NCI-H2081 treated with DMSO at 0.1 percent for 48 hours (cell line): ENCODE measurements at regions not wholly inside any gene's neighbourhood (a gene's known extent, or its start where the extent isn't known, plus 50 kb on each side); places are given as distances from the start of the nearest gene placed in this dataset.
"Not testable (repeated sequence)": the region's sequence is repeated elsewhere in the genome, so short reads cannot be mapped to it uniquely, and the experiment has no call there.

Source experiments
- DNase-seq: peaks from one replicate; lab custom pipeline; 2025; lab: John Stamatoyannopoulos, UW

DNA sequence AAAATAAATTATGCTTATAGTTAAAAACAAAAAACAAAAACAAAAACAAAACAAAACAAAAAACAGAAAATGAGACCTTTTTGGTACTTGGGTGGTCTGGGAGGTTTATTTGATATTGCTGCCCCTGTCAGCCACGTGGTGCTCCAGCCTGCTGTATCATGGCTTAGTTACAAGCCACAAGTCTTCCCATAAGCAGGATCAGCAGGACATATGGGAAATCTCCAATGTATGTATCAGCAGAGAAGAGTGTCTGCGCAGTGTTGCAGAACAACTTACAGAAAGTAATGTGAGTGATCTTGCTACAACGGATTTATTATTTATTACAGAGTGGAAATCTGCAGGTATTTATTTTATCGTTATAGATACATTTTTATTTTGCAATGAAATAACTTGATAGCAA lies 423.0 kb upstream of the TMPRSS15 start:
- DNase-seq: no peak

DNA sequence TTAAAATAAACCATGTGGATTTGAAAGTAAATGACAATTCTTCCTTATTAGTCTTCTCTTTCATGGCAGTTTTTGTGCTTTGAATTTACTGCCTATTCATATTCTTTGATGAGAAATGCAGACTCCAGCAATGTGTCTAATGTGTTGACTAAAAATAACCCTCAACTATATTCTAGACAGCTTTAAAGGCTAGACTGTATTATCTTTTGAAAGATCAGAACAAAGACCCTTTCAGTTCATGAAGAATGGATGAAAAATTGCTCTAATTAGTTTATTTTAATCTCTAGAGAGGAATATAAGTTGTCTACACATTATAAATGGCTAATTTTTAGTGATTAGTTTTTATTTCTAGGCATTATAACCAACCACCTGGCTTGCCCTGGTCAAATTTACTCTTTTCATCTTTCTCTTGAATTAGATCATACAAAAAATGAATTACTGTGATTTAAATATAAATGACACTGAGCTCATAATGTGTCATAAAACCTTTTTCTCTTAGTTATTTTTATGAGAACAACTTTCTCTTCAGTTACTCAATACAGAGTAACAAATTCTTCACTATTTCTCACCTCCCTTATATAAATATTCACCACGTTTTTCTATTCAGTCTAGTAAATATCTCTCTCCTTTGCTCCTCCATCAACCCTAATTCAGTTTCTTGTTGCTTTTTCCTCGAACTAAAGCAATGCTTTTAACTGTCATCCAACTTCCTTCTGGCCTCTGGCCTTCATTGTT lies 428.5 kb upstream of the TMPRSS15 start:
- DNase-seq: no peak

DNA sequence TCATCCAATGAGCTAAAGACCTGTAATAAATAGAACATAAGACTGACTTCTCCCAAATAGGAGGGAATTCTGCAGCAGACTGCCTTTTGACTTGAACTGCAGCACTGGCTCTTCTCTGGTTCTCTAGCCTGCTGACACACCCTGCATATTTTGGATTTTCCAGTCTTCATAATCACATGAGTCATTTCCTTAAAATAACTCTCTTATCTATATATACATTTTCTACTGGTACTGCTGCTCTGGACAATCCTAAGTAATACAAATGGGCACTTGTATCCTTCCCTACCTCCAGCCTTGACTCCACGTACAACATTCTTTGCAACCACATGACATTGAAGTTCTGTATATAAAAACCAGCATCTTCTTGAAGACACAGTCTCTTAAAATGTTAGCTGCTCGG lies 429.4 kb upstream of the TMPRSS15 start:
- no peak for DNase-seq

DNA sequence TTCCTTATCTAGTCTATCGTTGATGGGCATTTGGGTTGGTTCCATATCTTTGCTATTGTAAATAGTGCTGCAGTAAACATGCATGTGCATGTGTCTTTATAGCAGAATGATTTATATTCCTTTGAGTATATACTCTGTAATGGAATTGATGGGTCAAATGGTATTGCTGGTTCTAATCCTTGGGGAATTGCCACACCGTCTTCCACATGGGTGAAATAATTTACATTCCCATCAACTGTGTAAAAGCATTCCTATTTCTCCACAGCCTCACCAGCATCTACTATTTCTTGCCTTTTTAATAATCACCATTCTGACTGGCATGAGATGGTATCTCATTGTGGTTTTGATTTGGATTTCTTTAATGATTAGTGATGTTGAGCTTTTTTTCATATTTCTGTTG lies 430.5 kb upstream of the TMPRSS15 start:
- DNase-seq: not testable (repeated sequence)

DNA sequence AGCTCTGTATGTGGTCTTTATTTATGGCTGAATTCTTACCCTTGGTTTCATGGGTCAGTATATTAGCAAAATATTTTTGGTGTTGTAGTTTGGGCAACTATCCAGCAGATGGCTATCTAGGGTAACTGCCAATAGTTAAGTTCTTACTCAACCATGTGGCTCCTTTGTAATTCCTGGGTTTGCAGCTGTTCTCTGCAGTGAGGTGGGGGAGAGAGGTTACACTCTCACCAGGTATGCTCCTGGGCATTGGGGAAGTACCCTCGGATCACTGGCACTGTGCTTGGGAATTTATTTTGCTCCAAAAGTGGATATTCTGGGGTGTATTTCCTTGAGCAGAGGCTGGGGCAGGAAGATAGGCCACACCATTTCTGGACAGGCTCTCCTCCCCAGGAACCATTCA lies 436.7 kb upstream of the TMPRSS15 start:
- no peak for DNase-seq

DNA sequence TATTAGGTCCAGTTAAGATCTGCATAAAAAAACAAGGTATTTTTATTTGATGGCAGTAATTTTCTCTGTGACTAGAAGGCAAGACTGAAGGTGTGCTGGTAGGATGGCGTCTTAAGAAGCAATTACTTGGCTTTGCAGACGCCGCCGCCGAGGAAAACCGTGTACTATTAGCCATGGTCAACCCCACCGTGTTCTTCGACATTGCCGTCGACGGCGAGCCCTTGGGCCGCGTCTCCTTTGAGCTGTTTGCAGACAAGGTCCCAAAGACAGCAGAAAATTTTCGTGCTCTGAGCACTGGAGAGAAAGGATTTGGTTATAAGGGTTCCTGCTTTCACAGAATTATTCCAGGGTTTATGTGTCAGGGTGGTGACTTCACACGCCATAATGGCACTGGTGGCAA lies 454.0 kb upstream of the TMPRSS15 start:
- not testable (repeated sequence) for DNase-seq

DNA sequence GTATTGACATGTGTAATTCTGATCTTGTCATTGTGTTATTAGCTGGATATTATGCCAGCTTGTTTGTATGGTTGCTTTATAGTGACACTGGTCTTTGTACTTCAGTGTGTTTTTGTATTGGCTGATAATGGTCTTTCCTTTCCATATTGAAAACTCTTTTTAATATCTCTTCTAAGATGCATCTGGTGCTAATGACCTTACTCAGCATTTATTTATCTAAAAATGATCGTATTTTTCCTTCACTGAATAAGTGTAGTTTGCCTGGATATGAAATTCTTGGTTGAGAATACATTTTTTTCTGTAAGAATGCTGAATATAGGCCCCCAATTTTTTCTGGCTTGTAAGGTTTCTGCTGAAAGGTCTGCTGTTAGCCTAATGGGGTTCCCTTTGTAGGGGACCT lies 465.5 kb upstream of the TMPRSS15 start:
- DNase-seq: no peak

DNA sequence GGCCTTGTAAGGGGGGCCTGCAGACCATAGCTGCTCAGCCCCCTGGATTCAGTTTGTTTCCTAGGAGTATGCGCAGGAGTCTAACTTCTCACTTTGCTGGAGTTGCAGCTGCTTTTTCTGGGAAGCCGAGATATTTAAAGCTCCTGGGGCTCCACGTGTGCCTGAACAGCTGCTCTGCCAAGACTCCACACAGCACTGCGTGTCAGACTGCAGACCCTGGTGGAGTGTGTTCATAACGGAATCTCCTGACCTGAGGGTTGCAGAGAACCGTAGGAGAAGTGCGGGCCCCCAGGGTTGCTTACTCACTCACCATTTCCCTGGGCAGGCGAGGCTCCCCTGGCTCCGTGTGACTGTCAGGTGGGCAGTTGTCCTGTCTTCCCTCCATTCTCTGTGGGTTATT lies 474.3 kb upstream of the TMPRSS15 start:
- no peak for DNase-seq

DNA sequence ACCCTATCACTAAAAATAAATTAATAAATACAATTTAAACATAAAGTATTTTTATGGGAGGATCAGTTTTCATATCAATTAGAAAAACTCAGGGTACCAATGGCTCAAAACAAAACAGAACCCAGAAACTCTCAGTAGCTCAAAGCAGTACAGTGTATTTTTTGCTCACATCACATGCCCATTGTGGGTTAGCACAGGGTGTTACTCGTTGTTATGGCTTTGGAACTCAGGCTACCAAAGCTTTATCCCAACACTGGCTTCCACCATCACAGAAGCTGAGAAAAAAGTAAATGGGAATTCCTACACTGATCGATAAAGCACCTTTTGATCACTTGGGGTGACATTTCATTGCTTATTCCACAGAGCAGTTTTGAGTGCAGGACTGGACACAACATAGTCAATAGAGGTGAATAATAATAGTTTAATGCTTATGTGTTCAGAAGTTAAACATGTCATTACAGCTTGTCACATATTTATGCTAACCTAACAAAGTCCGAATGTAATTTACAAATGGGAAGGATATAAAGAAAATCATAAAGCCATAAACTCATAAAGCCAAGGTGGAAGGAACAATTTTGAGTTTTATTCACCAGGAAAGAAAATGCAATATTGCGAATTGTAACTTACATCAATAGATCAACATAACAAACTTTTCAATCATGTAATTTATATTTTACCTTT lies 484.5 kb upstream of the TMPRSS15 start:
- no peak for DNase-seq

DNA sequence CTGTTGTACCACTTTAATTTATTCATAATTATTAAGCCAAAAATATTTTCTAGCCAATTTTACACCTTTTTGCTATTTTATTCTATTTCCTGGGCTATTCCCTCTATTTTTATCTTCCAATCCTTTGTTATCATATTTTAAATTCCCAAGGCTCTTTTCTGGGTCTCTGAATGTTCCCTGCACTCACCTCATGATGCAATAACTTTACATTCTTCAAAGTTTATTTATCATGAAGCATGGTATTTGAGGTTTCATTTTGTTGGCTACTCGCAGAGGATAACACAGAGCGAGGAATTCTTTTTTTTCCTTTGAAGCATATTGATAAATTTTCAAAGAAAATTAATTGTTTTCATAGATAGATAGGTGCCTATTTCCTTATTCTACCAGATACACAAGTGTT lies 489.8 kb upstream of the TMPRSS15 start:
- DNase-seq: no peak

DNA sequence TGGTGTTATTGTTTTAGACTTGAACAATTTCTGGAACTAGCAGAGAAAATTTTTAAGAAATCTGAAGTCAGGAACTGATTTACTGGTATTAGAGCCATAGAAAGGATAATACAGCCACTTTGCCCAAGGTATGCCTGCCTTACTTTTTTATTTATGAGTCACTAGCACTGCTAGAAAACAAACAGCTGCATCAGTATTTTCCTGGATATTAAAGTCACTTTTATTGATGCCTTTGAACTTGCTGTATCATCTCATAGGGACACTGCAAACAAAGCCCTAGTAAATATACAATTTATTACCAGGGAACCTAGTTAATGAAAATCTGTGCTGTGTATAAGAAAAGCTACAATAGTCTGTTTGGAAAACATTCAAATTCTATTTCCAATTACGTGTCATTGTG lies 490.8 kb upstream of the TMPRSS15 start:
- no peak for DNase-seq

DNA sequence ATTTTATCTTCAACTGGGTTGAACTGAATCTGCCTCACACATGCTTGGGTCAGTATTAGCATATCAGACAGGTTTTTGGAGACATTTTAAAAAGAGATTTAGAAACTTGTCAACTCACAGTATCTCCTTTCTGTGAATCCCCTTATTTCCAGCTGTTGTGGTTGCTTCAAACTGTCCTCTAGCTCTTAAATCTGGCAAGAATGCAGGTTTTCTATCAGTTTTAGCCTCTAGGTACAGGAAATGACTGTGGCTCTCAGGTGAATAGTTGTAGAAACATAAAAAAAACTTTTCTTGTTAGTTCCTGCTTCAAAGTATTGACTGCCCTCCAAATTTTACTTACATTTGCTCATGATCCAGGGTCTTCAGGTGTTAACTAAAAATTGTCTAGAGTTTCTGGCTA lies 495.7 kb upstream of the TMPRSS15 start:
- DNase-seq: no peak

DNA sequence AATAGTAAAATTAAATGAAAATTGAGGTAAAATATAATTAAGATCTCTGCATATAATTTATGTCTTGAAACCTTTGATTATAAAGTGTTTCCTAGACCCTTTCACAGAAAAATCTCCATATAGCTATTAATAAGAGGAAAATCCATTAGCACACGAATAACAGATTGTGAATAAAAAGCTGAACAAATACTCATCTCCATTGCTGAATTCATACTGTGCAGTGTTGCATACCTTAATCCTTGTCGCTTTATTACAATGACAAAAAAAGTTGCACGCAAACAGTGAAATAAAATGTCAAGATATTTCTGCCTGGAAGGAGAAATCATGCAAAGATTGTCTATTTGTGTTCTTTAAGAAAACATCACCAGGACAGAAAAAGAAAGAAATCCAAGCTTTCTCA lies 499.1 kb upstream of the TMPRSS15 start:
- no peak for DNase-seq

DNA sequence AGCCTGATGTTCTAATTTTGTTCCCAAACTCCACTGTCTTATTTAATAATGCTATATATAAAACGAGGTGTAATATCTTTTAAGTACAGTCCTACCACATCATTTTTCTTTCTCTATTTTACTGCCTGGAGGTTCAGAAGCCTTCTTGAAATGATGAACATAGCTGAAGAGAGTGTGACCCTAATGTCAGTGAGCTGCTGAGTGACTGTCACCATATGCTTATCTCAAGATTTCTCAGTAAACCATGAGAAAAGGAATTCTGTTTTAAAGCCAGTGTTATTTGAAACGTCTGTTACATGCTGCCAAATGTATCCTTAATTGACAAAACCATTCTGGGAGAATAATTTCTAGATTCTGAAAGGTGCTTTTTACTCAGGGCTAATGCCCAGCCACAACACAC lies 503.5 kb upstream of the TMPRSS15 start:
- DNase-seq: no peak

DNA sequence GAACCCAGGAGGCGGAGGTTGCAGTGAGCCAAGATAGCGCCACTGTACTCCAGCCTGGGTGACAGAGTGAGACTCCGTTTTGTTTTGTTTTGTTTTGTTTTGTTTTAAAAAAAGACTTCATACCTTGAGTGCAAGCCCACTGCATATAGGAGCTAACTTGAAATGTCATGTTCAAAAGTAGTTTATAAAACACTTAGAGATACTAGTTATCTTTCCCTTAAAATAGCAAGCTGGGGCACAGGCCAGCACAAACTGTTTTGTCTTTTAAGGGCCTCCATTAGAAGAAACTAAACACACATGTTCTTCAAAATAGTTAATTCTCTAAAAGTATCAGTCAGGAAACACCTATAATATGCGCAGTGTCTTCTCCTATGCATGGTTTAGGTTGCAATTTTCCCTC lies 505.1 kb upstream of the TMPRSS15 start:
- DNase-seq: no peak

DNA sequence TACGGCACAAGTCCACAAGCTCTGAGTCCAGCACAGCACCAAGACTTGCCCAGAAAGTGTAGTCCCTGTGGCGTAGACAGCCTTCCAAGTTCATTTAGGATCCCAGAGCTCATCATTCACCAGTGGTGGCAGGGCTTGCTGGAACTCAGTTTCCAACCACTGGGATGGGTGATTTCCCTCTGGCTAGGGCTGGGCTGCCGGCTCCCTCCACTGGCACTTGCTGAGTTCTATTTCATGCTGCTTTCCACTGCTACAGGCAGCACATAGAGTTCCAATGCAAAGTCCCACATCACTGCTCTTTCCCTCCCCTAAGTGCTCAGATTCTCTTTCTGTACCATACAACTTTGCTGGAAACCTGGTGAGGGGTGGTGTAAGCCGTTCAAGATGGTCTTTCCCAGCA lies 510.3 kb upstream of the TMPRSS15 start:
- DNase-seq: no peak

DNA sequence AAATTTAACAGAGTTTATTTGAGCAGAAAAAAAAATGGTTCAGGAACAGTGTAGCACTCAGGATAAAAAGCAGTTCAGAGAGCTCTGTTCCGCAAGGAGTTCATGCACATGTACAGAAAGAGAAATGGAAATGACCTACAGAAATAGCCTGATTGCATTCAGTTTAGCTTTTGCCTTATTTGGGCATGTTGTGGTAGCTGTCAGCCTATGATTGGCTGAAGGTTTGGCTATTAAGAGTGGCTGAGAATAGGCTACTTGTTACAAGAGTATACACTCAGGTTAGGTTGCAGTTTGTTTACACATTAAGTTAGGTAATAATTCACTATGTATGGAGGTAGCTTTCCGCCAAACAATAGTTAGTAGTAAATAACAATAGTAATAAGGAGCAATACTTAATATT lies 511.0 kb upstream of the TMPRSS15 start:
- DNase-seq: no peak

DNA sequence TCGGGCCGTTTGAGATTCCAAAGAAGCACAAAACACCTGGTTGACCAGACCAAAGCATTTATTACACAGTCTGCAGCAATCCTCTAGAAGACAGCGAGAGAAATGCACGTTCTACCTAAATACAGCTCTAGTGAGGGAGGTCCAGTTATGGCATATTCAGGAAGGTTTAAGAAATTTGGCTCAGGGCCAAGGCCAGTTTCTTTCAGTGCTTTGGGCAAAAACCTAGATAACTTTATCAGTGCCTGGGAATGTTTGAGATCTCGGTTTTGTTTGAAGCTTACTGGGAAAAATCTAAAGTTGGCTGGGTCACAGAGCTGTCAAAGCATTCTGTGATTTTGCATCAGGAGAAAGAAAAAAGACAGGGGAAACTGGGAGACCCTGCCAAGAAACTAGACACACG lies 514.0 kb upstream of the TMPRSS15 start:
- DNase-seq: no peak

DNA sequence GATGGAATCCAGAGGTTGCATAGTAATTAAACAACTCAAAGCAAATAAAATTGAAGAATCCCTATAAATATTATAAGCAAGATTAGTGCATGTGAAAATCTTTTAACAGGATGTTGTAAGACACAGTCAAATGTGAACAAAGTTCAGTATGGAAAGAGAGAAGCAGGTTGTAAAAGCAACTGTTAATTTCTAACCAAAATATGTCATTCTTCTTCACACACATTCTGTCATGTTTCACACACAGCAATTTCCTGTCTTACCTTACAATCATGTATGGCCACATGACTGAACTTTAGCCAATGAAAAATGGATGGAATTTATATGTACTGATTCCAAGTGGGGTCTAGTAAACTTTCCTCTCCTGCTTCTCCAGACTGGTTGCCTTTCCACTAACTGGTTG lies 527.7 kb upstream of the TMPRSS15 start:
- no peak for DNase-seq

DNA sequence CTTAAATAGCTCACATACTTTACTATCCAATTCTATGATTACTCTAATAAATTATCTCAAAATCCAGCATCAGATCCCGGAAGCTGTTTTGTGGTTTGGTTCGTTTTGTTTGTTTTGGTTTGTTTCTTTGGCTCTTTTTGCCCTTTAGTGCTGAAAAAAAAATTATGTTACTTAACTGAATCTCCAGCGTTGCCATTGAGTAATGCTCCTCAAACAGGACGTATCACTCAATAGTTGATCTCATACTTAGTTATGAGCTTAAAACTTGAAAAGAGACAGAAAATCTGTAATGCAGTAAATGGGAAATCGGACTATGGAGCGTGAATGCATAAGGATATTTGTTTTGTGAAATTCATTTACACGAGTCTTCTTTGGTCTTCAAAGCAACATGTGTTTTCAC lies 533.8 kb upstream of the TMPRSS15 start:
- no peak for DNase-seq

DNA sequence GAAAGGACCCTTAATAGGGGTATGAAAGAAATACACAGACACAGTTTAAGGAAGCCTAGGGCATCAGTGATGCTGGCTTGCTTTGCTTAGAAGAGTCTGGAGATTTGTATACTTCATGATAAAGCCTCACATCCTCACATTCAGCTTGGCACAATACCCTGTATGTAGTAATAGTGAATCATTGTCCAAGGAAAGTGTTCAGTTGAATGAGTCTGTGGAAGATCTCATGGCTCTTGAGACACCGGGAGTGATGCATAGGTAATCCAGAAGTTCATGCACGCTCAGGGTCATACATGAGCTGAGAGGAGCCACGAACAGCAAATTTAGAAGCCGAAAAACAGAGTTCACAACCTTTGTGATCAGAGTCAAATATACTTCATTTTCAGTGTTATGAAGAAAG lies 537.2 kb upstream of the TMPRSS15 start:
- DNase-seq: no peak

DNA sequence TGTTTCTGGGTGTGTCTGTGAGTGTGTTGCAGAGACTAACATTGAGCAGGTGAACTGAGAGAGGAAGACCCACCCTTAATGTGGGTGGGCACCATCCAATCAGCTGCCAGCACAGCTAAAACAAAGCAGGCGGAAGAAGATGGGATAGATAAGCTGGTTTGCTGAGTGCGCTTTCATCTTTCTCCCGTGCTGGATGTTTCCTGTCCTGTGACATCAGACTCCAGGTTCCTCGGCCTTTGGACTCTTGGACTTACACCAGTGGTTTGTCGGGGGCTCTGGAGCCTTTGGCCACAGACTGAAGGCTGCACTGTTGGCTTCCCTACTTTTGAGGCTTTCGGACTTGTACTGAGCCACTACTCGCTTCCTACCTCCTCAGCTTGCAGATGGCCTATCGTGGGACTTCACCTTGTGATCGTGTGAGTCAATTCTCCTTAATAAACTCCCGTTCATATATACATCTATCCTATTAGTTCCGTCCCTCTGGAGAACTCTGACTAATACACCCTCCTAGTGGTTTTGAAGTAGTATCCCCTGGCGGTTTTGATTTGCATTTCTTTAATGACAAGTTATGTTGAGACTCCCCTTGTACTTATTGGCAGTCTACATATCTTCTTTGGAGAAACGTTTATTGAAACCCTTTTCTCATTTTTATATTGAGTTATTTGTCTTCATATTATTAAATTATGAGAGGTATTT lies 546.6 kb upstream of the TMPRSS15 start:
- no peak for DNase-seq

DNA sequence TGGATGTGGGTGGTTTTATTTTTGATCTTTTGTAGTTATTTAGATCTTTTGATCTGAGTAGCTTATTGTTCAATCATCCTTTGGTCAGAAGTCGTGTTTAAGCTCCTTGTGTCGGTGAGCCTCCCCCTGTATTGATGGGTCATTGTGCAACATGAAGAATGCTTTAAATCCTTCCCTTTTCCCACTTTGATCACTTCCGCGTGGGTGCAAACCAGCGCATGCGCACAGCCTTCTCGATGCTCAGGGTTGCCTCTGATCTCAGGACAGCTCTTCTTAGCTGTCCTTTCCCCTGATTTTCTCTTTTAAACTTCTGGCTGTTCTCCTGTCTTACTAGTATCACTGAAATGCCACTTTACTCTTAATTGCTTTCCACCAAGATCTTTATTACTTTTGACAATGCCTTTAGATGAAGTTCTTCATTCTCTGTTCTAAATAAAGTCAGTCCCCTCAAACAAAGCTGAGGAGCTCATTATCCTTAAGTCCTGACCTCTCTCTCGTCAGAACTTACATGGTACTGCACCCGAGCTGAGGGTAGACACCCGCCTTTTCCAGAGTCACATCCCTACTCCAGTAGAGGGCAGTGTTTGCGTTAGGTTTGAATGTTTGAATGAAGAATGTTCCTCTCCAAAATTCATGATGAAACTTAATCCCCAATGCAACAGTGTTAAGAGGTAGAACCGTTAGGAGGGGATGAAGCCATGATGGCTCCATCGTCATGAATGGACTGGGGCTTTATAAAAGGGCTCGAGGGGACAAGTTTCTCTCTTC lies 547.9 kb upstream of the TMPRSS15 start:
- no peak for DNase-seq
